ENCODE measurements at regions not wholly inside any gene's neighbourhood (a gene's known extent, or its start where the extent isn't known, plus 50 kb on each side); places are given as distances from the start of the nearest gene placed in this dataset.

DNA sequence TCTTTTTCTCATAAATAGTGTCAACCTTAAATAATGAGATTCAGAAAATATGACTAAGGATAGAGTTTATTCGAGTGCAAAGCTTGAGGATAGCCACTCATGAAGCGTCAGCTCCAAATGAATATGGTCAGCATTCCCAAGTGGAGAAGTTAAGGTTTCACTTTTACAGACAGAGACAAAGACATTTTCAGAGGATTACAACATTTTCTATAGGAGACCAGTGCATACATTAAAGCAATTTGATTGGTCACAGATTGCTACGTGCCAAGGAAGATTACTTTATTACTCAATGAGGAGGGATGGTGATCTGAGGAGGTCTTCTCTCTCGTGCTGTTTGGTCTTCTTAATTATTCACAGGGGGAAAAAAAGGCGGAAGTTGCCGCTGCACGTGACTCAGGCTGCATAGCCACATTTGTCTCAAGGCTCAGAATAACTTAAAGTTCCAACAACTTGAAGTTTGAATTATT, 60.1 kb upstream of the SPATA31C2 start:
- TF ChIP-seq, protein P1, sequence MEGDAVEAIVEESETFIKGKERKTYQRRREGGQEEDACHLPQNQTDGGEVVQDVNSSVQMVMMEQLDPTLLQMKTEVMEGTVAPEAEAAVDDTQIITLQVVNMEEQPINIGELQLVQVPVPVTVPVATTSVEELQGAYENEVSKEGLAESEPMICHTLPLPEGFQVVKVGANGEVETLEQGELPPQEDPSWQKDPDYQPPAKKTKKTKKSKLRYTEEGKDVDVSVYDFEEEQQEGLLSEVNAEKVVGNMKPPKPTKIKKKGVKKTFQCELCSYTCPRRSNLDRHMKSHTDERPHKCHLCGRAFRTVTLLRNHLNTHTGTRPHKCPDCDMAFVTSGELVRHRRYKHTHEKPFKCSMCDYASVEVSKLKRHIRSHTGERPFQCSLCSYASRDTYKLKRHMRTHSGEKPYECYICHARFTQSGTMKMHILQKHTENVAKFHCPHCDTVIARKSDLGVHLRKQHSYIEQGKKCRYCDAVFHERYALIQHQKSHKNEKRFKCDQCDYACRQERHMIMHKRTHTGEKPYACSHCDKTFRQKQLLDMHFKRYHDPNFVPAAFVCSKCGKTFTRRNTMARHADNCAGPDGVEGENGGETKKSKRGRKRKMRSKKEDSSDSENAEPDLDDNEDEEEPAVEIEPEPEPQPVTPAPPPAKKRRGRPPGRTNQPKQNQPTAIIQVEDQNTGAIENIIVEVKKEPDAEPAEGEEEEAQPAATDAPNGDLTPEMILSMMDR (conservative IDR thresholded peaks at IDR 0.05; ENCODE audit: low read depth, low read length) = no peak
- TF ChIP-seq EZH2 (IDR thresholded peaks at IDR 0.05; ENCODE audit: borderline replicate concordance, low read depth, low read length, poor library complexity, severe bottlenecking) = no peak
